GM06990 (cell line): ENCODE measurements at regions not wholly inside any gene's neighbourhood (a gene's known extent, or its start where the extent isn't known, plus 50 kb on each side); places are given as distances from the start of the nearest gene placed in this dataset.

Source experiments
- DNase-seq: peaks from one replicate; pipeline ENCODE4 v3.0.0-alpha.2; 2011; ENCODE audit not compliant: insufficient read length; ENCODE audit errors: extremely low read depth
- H3K27me3 ChIP-seq: replicated peaks from 2 replicates; pipeline ENCODE4 v1.6.0; 2011; ENCODE audit warnings: low read length; ENCODE audit not compliant: control insufficient read depth, insufficient read depth
- H3K36me3 ChIP-seq: 2 replicates; pipeline ENCODE4 v1.5.1; 2011; ENCODE audit warnings: low read length; ENCODE audit not compliant: control insufficient read depth, insufficient read depth
- H3K4me3 ChIP-seq: replicated peaks from 2 replicates; pipeline ENCODE4 v1.5.1; 2011; ENCODE audit warnings: low read depth, mild to moderate bottlenecking, control low read depth, low read length
- TF ChIP-seq, protein P1 (sequence below): IDR thresholded peaks from 2 replicates; pipeline ENCODE4 v1.5.1; 2011; ENCODE audit warnings: low read length, control low read depth, mild to moderate bottlenecking, inconsistent platforms; ENCODE audit not compliant: insufficient read depth, poor library complexity, severe bottlenecking

DNA sequence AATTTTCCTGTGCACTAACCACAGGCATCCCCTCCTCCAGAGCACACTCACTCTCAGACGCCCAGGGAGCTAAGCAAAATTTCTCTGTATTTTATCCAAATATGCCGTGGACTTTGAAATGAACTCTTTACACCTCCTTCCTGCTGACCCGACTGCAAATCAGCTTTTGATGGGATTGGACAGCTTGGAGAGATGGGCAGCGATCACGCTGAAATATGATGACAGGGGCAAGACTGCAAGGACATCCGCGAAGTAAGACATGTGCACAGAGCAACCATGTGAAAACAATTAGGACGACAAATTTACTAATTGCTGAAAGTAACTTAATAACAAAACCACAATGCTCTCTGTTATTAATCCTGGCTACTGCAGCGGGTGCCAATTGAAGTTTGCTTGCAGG lies 64.6 kb upstream of the CLDN14 start:
- no peak overlapping the region for H3K4me3 ChIP-seq
- peaks cover 3% of the 10 kb centered on the region for H3K36me3 ChIP-seq
- TF ChIP-seq, protein P1, sequence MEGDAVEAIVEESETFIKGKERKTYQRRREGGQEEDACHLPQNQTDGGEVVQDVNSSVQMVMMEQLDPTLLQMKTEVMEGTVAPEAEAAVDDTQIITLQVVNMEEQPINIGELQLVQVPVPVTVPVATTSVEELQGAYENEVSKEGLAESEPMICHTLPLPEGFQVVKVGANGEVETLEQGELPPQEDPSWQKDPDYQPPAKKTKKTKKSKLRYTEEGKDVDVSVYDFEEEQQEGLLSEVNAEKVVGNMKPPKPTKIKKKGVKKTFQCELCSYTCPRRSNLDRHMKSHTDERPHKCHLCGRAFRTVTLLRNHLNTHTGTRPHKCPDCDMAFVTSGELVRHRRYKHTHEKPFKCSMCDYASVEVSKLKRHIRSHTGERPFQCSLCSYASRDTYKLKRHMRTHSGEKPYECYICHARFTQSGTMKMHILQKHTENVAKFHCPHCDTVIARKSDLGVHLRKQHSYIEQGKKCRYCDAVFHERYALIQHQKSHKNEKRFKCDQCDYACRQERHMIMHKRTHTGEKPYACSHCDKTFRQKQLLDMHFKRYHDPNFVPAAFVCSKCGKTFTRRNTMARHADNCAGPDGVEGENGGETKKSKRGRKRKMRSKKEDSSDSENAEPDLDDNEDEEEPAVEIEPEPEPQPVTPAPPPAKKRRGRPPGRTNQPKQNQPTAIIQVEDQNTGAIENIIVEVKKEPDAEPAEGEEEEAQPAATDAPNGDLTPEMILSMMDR, result no peak
- no peaks in the 10 kb centered on the region; the same call in none of the 2 replicates for H3K27me3 ChIP-seq
- DNase-seq, result no peak

DNA sequence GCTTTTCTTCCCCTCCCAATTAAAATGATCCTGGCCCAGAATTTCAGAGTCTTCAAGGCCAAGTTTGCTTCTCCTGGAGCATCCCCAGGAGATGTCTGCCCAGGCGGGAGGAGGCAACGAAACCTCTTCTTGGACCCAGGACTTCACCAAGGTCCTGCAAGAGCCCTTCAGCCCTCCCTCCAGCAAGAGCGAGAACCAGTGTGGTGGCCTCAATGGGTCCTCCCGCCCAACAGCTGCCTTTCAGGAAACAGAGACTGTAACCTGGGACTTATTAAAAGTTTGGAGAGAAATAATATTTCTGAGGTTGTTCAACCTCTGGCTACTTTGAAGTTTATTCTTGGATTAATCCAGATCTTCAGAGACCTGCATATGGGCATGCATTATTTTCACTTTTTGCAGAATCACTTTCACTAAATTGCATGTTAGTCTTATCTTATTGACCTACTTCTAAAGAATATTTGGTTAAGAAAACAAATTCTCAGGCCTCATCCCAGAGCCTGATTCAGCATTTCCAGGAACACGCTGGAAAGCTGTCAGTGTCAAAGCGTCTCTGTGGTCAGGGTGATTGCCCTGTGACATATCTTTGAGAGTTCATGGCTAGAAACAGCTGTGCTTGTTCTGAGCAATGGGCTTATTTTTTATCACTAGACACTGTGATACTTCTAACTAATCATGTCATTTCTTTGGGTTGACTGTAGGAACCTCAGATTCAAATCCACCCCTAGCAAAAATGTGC lies 66.0 kb upstream of the CLDN14 start:
- no peaks in the 10 kb centered on the region for H3K36me3 ChIP-seq
- TF ChIP-seq, protein P1, result no peak
- DNase-seq, result no peak
- H3K27me3 ChIP-seq, result no peaks in the 10 kb centered on the region; the same call in none of the 2 replicates
- H3K4me3 ChIP-seq, result no peak overlapping the region

DNA sequence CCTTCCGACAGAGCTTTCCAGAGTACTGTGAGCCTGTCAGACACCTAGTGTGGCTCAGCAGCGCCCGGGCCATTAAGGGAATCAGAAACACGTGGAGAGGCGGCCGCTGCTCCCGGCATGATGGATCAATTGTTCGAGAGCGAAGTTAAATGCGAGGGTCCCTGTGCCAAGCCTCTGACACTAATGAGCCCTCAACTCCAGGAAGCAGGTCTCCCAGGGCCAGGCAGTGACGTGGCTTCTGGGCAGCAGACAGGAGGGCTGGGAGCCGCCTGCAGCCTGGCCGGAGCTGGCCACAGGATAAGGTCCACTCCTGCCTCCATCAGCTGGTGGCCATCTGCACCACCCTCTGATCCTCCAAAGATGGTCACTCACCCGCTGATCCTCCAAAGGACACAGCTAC lies 67.5 kb upstream of the CLDN14 start:
- Histone ChIP-seq H3K36me3 (no peaks in the 10 kb centered on the region), H3K27me3 (no peaks in the 10 kb centered on the region; the same call in none of the 2 replicates), H3K4me3 (no peak overlapping the region)
- no peak for DNase-seq
- TF ChIP-seq, protein P1, result no peak

DNA sequence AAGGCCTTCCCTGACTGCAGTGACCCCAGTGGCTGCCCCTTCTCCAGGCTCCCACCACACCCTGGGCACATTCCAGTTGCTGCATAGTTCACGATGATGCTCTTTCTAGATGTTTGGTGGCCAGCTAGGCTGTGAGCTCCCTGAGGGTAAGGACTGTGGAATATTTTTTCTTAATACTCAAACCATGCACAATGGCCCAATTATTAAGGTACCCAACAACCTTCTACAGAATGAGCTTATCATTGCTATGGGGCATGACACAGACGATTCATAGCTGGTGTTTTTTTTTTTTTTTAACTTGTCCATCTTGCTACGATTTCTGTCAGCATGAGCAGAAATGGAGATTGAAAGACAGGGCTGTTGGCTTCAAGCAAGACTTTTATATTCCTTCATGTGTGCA lies 68.9 kb upstream of the CLDN14 start:
- TF ChIP-seq, protein P1, result no peak
- no peak for DNase-seq
- Histone ChIP-seq H3K36me3 (no peaks in the 10 kb centered on the region), H3K4me3 (no peak overlapping the region), H3K27me3 (no peaks in the 10 kb centered on the region; the same call in none of the 2 replicates)

DNA sequence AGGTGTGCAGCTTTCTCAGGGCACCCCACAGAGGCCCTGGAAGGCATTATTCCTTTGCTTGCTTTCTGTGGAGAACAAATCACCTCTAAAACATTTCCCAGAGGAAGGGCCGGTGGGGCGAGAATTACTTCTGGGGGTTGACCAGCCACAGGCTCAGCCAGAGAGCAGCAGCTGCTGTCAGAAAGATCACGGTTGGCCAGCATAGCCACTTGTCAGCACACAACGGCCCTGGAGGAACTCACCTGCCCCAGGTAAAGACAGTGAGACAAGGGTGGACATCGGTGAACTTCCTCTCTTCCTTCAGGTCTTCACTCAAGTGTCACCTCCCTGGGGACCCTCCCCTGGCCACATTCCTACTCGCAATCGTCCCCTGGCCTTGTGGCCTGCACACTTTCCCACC lies 69.5 kb upstream of the CLDN14 start:
- Histone ChIP-seq H3K27me3 (no peaks in the 10 kb centered on the region; the same call in none of the 2 replicates), H3K4me3 (no peak overlapping the region), H3K36me3 (no peaks in the 10 kb centered on the region)
- TF ChIP-seq, protein P1, result no peak
- DNase-seq, result no peak
